WTC11 (cell line): ENCODE measurements at regions not wholly inside any gene's neighbourhood (a gene's known extent, or its start where the extent isn't known, plus 50 kb on each side); places are given as distances from the start of the nearest gene placed in this dataset.

ENCODE experiments used
- ATAC-seq: fragments of 200-7000 bp; cut with Tn5 transposase; 2 replicates; pipeline ENCODE4 v1.10.0; 2021; ENCODE audit warnings: mild to moderate bottlenecking, moderate library complexity
- CTCF ChIA-PET: fragments of 300-600 bp; sonication (Branson Sonifier 250); formaldehyde crosslinking; loops from one replicate; lab custom pipeline; 2021; ENCODE audit warnings: antibody characterized with exemption; lab: Charles Lee
- POLR2A ChIA-PET: fragments of 350-600 bp; sonication (Branson Sonifier 250); formaldehyde crosslinking; loops from one replicate; lab custom pipeline; 2021; ENCODE audit warnings: antibody characterized with exemption; lab: Charles Lee
- DNase-seq: peaks from one replicate; pipeline ENCODE4 v3.0.0; 2021; ENCODE audit warnings: low spot score
- H3K27ac Mint-ChIP-seq: 2 replicates; pipeline ENCODE4 v1.8.0; 2021; ENCODE audit warnings: mixed read lengths
- H3K27me3 Mint-ChIP-seq: 2 replicates; pipeline ENCODE4 v1.8.0; 2021; ENCODE audit warnings: low read depth, mild to moderate bottlenecking, moderate library complexity, mixed read lengths
- H3K36me3 Mint-ChIP-seq: 2 replicates; pipeline ENCODE4 v1.8.0; 2021; ENCODE audit warnings: mixed read lengths
- H3K4me1 Mint-ChIP-seq: 2 replicates; pipeline ENCODE4 v1.8.0; 2022; ENCODE audit warnings: mixed read lengths
- H3K4me3 Mint-ChIP-seq: 2 replicates; pipeline ENCODE4 v1.8.0; 2021; ENCODE audit warnings: mild to moderate bottlenecking, moderate library complexity, mixed read lengths
- H3K9me3 Mint-ChIP-seq: 2 replicates; pipeline ENCODE4 v1.8.0; 2021; ENCODE audit warnings: mixed read lengths
- ATF2 ChIP-seq: sonication (generic); formaldehyde crosslinking; IDR thresholded peaks from 2 replicates; pipeline ENCODE4 v1.8.1; 2022; ENCODE audit warnings: low read depth, missing genetic modification reagents, borderline replicate concordance
- ATF6 ChIP-seq: sonication (generic); formaldehyde crosslinking; IDR thresholded peaks from 2 replicates; pipeline ENCODE4 v1.8.1; 2023; ENCODE audit warnings: mild to moderate bottlenecking, missing genetic modification reagents
- CDX4 ChIP-seq: fragments of 250-450 bp; sonication (Bioruptor Pico); IDR thresholded peaks from 2 replicates; pipeline ENCODE4 v1.9.0; 2021; ENCODE audit warnings: moderate library complexity, mild to moderate bottlenecking, inconsistent platforms, borderline replicate concordance
- CREM ChIP-seq: sonication (generic); formaldehyde crosslinking; IDR thresholded peaks from 2 replicates; pipeline ENCODE4 v1.8.1; 2022; ENCODE audit warnings: mild to moderate bottlenecking, missing genetic modification reagents, moderate library complexity
- ERG ChIP-seq: fragments of 250-450 bp; sonication (Bioruptor Pico); IDR thresholded peaks from 2 replicates; pipeline ENCODE4 v1.8.0; 2021; ENCODE audit warnings: mild to moderate bottlenecking
- ESRRA ChIP-seq: sonication (generic); formaldehyde crosslinking; IDR thresholded peaks from 2 replicates; pipeline ENCODE4 v1.8.1; 2022; ENCODE audit warnings: mild to moderate bottlenecking, missing genetic modification reagents, borderline replicate concordance
- ETV6 ChIP-seq: sonication (generic); formaldehyde crosslinking; IDR thresholded peaks from 2 replicates; pipeline ENCODE4 v1.8.1; 2022; ENCODE audit warnings: mild to moderate bottlenecking, missing genetic modification reagents
- FOXJ3 ChIP-seq: sonication (generic); formaldehyde crosslinking; IDR thresholded peaks from 2 replicates; pipeline ENCODE4 v1.9.0; 2021; ENCODE audit warnings: missing genetic modification reagents, mild to moderate bottlenecking, borderline replicate concordance
- HMGXB4 ChIP-seq: sonication (generic); formaldehyde crosslinking; IDR thresholded peaks from 2 replicates; pipeline ENCODE4 v1.8.1; 2023; ENCODE audit warnings: mild to moderate bottlenecking, moderate library complexity, missing genetic modification reagents
- NFYB ChIP-seq: sonication (generic); formaldehyde crosslinking; conservative IDR thresholded peaks from 2 replicates; pipeline ENCODE4 v1.8.0; 2022; ENCODE audit warnings: low read depth, missing genetic modification reagents
- TP53 ChIP-seq: sonication (generic); formaldehyde crosslinking; IDR thresholded peaks from 2 replicates; pipeline ENCODE4 v1.8.1; 2023; ENCODE audit warnings: mild to moderate bottlenecking, missing genetic modification reagents
- USF2 ChIP-seq: sonication (generic); formaldehyde crosslinking; IDR thresholded peaks from 2 replicates; pipeline ENCODE4 v1.8.1; 2023; ENCODE audit warnings: mild to moderate bottlenecking, missing genetic modification reagents, moderate library complexity
- ZNF121 ChIP-seq: sonication (generic); formaldehyde crosslinking; IDR thresholded peaks from 2 replicates; pipeline ENCODE4 v1.8.0; 2023; ENCODE audit warnings: missing genetic modification reagents
- ZNF317 ChIP-seq: sonication (generic); formaldehyde crosslinking; IDR thresholded peaks from 2 replicates; pipeline ENCODE4 v1.8.1; 2023; ENCODE audit warnings: low read depth, mild to moderate bottlenecking, moderate library complexity, missing genetic modification reagents, borderline replicate concordance
- ZNF425 ChIP-seq: fragments of 250-450 bp; sonication (Bioruptor Pico); conservative IDR thresholded peaks from 2 replicates; pipeline ENCODE4 v1.9.0; 2021; ENCODE audit warnings: mild to moderate bottlenecking

GRCh38 chr13:71278512-71278911 is 588.5 kb downstream of the DACH1 start (continued):
- TF ChIP-seq ATF6 (CRISPR knock-in tag) (no peak), ETV6 (no peak), ATF2 (no peak), FOXJ3 (CRISPR knock-in tag) (no peak), NFYB (CRISPR knock-in tag) (no peak), ERG (CRISPR knock-in tag) (no peak)

DNA sequence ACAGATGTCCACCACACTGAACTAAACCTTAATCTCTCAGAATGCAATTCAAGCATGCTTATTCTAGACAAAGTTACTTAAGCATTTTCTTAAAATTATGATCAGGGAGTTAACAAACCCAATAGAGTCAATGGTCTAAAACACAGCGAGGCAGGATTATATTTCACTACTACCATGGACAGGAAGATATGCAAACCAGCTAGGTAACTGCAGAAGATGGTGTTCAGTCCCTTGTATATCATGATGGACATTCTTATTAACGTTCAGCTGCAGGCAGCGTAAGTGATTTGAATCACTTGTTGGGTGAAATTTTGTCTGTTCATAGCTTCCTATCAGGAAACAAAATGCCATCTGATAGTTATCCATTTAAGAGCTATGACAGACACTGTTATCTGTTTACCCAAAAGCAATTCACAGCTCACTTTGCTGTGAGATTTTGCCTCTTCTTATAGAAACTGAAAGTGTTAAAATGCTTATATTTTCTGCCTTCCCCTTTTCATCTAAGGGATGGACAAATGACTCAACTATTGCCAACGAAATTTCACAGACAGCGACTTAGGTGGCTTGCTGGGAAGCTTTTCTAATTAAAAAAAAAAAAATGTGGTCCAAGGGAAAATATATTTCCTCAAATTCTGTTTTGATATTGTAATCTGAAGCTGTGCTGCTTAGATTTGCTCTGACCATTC is 591.9 kb downstream of the DACH1 start:
- H3K4me1 Mint-ChIP-seq = peaks cover 4% of the 10 kb centered on the region
- no peak for TF ChIP-seq HMGXB4
- TF ChIP-seq ZNF317 (CRISPR knock-in tag) = no peak
- no peak for TF ChIP-seq ZNF425
- TF ChIP-seq ESRRA (CRISPR knock-in tag) = no peak
- TF ChIP-seq ZNF121 (CRISPR knock-in tag) = no peak
- TF ChIP-seq USF2 (CRISPR knock-in tag) = no peak
- no peak for TF ChIP-seq CDX4
- no peak for TF ChIP-seq CREM (CRISPR knock-in tag)
- TF ChIP-seq ATF2 = no peak
- no peak for TF ChIP-seq FOXJ3 (CRISPR knock-in tag)
- TF ChIP-seq TP53 (CRISPR knock-in tag) = no peak
- CTCF ChIA-PET = interaction anchor here (0.6 kb wide), 1 partner anchor 1073 kb away, joined by 3 read pairs; no protein-coding TSS in a partner anchor
- H3K9me3 Mint-ChIP-seq = no peaks in the 10 kb centered on the region
- ATAC-seq = no peak
- no peak overlapping the region for H3K27ac Mint-ChIP-seq
- no peak overlapping the region for H3K4me3 Mint-ChIP-seq
- no peaks in the 10 kb centered on the region for H3K27me3 Mint-ChIP-seq
- POLR2A ChIA-PET = no interaction called here
- H3K36me3 Mint-ChIP-seq = no peaks in the 10 kb centered on the region
- no peak for DNase-seq
